NB4 (cell line): ENCODE measurements at regions not wholly inside any gene's neighbourhood (a gene's known extent, or its start where the extent isn't known, plus 50 kb on each side); places are given as distances from the start of the nearest gene placed in this dataset.

Experiments used
- CTCF ChIP-seq: IDR thresholded peaks from one replicate; pipeline ENCODE4 v1.5.1; 2012; ENCODE audit warnings: low read depth, low read length
- MYC ChIP-seq: IDR thresholded peaks from 2 replicates; pipeline ENCODE4 v1.6.1; 2011; ENCODE audit warnings: low read depth, low read length
- POLR2A ChIP-seq: IDR thresholded peaks from 2 replicates; pipeline ENCODE4 v1.6.1; 2011; ENCODE audit warnings: mild to moderate bottlenecking; ENCODE audit not compliant: insufficient read length; ENCODE audit errors: extremely low read depth

GRCh38 chr19:20385061-20385460 lies 180.5 kb downstream of the ZNF737 start:
- TF ChIP-seq POLR2A = no peak
- no peak for TF ChIP-seq MYC
- no peak for TF ChIP-seq CTCF
